Activated CD8-positive, alpha-beta memory T cell treated with anti-CD3 and anti-CD28 coated beads for 4 hours (primary cell): ENCODE measurements at regions not wholly inside any gene's neighbourhood (a gene's known extent, or its start where the extent isn't known, plus 50 kb on each side); places are given as distances from the start of the nearest gene placed in this dataset.

Experiments used
- DNase-seq, 2 donors: peaks; one replicate each; pipeline ENCODE4 v3.0.0-alpha.2; 2020; ENCODE audit warnings: low read depth in 2 of 2

- no peak for DNase-seq
Measured at GRCh38 chr16:85291302-85292148, 179.3 kb upstream of the CIBAR2 start.

GRCh38 chr16:85293458-85293857, 181.2 kb upstream of the CIBAR2 start:
- no peak for DNase-seq

GRCh38 chr16:85293904-85294642, 181.8 kb upstream of the CIBAR2 start:
- DNase-seq, result no peak

- DNase-seq, result no peak
Measured at GRCh38 chr16:85294810-85295508, 182.7 kb upstream of the CIBAR2 start.

GRCh38 chr16:85296859-85297660, 184.8 kb upstream of the CIBAR2 start:
- peak in 1 of 2 donors; percentile 18 for DNase-seq

GRCh38 chr16:85297881-85298280, 185.6 kb upstream of the CIBAR2 start:
- DNase-seq, result no peak

GRCh38 chr16:85300406-85300968, 188.2 kb upstream of the CIBAR2 start:
- DNase-seq, result no peak

- no peak for DNase-seq
Measured at GRCh38 chr16:85301231-85301630, 189.0 kb upstream of the CIBAR2 start.

GRCh38 chr16:85302018-85302847, 190.0 kb upstream of the CIBAR2 start:
- no peak for DNase-seq

- DNase-seq, result no peak
Measured at GRCh38 chr16:85302848-85303353, 190.6 kb upstream of the CIBAR2 start.

- DNase-seq, result peak; percentile 33 to 35
Measured at GRCh38 chr16:85303354-85303883, 191.1 kb upstream of the CIBAR2 start.

- DNase-seq, result no peak
Measured at GRCh38 chr16:85304337-85304736, 192.1 kb upstream of the CIBAR2 start.

- peak; percentile 48 to 50 for DNase-seq
Measured at GRCh38 chr16:85306071-85306792, 194.0 kb upstream of the CIBAR2 start.

GRCh38 chr16:85306793-85307551, 194.7 kb upstream of the CIBAR2 start:
- no peak for DNase-seq

GRCh38 chr16:85307552-85308364, 195.5 kb upstream of the CIBAR2 start:
- no peak for DNase-seq

GRCh38 chr16:85308611-85309540, 196.6 kb upstream of the CIBAR2 start:
- no peak for DNase-seq
